Large intestine (tissue), 3 donors: ENCODE measurements at regions not wholly inside any gene's neighbourhood (a gene's known extent, or its start where the extent isn't known, plus 50 kb on each side); places are given as distances from the start of the nearest gene placed in this dataset.
A peak's percentile ranks its signal among the peaks of the same experiment; 100 is the strongest.

Source experiments
- DNase-seq, 2 donors: peaks; one replicate each; pipeline versions ENCODE4 v3.0.0 to v3.0.0-alpha.2; 2013
- H3K27ac ChIP-seq: one replicate; pipeline ENCODE4 v1.5.1; 2013; ENCODE audit warnings: low read length
- H3K27me3 ChIP-seq: 2 replicates; pipeline ENCODE4 v1.6.1; 2013; ENCODE audit warnings: low read length; ENCODE audit not compliant: control insufficient read depth, insufficient read depth
- H3K36me3 ChIP-seq: 2 replicates; pipeline ENCODE4 v1.6.1; 2013; ENCODE audit warnings: low read length; ENCODE audit not compliant: control insufficient read depth, insufficient read depth
- H3K4me1 ChIP-seq: one replicate; pipeline ENCODE4 v1.6.1; 2013; ENCODE audit warnings: low read length; ENCODE audit not compliant: control insufficient read depth, insufficient read depth
- H3K4me3 ChIP-seq: one replicate; pipeline ENCODE4 v1.5.1; 2013; ENCODE audit warnings: low read length
- H3K9me3 ChIP-seq: one replicate; pipeline ENCODE4 v1.6.1; 2013; ENCODE audit warnings: mild to moderate bottlenecking, low read depth, low read length, moderate library complexity; ENCODE audit not compliant: control insufficient read depth
- whole genome bisulfite sequencing: methylation state at CpG from one replicate; pipeline ENCODE4 v1.1.5; 2013; ENCODE audit warnings: low lambda C conversion rate; ENCODE audit not compliant: insufficient coverage; 5-methylcytosine and 5-hydroxymethylcytosine counted together

DNA sequence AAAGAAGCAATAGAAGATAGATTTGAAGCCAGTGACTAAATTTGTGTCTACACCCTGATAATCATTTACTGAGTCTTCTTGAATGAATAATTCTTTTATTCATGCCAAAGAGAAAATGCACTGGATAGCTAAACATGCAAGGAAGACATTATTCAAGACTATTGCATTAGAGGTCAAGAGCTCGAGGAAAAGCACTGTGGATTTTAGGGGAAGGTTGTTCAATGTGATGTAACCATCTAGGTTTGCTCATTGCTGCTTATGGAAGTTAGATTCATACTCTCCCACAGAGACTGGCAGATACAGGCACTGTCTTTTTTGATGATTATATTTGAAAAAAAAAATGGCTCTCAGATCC, 682.1 kb downstream of the KCNA4 start:
- peaks cover 4% of the 10 kb centered on the region for H3K27me3 ChIP-seq
- H3K9me3 ChIP-seq: no peaks in the 10 kb centered on the region
- DNase-seq: no peak
- no peak overlapping the region for H3K27ac ChIP-seq
- no peaks in the 10 kb centered on the region for H3K36me3 ChIP-seq
- no peak overlapping the region for H3K4me3 ChIP-seq
- peaks cover 3% of the 10 kb centered on the region for H3K4me1 ChIP-seq
- WGBS: no CpG with 5 or more reads among the region's 1 CpG

DNA sequence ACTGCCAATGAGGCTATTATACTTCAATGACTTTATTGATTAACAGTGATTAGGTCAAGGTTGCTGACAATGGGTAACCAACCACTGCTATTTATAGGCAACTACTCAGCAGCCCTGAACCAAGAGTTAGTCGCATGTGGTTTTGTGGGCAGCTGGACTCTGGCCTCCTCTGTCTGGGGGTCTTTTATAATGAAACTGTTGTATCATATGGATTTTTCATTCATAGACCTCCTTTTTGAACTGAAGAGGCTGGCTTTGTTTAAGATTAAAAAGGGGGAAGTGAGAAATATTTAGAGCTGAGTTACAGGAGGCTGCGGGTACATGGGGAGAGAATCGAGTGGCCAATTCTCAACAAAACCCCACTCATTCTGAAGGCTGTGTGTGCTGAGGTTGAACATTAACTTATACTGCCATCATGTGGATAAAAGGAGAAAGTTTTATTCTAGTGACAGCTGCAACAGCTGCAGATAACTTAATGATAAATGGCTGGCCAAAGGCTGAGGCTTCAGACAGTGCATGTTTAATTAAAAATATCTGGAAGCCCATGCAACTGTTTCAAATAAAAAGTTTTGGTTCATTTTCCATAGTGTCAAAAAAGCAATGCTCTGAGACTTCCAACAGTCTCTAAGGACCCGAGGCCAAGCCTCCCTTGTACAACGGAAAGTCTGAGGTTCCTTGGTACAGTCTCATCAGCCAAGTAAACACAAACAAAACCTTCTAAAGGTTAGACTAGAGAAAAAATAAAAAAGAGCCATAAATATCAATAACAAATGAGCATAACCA, 682.6 kb downstream of the KCNA4 start:
- Histone ChIP-seq H3K27ac (no peak overlapping the region), H3K36me3 (no peaks in the 10 kb centered on the region), H3K4me1 (peaks cover 3% of the 10 kb centered on the region), H3K4me3 (no peak overlapping the region), H3K9me3 (no peaks in the 10 kb centered on the region), H3K27me3 (peaks cover 4% of the 10 kb centered on the region)
- DNase-seq: peak; percentile 35 to 51
- 6% methylated on average over 3 of the region's 5 CpGs for WGBS

DNA sequence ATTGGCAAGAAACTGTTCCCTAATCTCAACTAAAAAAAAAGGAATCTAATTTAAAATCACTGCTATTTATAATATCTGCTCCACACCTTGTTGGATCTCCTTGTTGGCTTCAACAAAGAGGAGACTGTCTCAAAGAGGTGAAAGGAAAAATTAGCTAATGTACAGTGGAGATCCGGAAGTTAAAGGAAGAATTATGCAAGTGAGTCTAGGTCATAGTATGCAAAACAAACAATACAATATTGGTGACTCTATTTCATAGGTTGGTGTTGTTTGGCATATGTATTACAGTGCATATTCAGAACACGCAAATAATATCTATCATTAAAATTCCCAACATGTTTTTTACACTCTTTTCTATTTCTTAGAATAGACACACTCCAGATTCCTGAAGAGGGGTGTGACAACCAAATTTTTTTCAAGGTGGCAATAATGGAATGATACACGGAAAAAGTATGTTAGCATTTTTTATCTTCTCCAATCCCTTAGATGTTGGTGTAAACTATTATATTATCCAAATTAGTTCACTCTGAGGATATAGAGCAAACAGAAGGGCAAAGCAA, 685.3 kb downstream of the KCNA4 start:
- Histone ChIP-seq H3K36me3 (no peaks in the 10 kb centered on the region), H3K4me3 (no peak overlapping the region), H3K27me3 (no peaks in the 10 kb centered on the region), H3K27ac (no peak overlapping the region), H3K9me3 (no peaks in the 10 kb centered on the region), H3K4me1 (peaks cover 3% of the 10 kb centered on the region)
- 86% methylated on average over 1 of the region's 3 CpGs for WGBS
- DNase-seq: no peak

DNA sequence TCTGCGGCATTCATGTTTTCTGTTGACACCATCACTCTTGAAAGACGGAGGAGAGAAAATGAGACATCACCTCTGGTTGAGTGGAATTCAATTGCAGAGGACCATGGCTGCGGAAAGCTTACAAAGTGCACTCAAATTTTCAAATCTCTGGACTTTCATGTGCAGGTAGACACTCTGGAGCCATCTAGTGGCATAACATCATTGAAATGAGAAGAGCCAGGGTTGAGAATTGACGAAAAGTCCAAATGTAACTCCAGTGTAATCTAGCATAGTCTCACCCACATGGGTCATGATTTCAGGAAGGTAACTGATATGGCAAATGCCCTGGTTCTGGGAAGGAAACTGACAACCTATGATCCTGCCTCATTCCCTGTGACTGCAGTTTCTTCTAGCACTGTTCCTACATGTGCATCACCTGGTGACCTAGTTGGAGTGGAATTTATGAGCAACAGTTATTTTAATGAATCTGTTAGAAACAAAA, 687.8 kb downstream of the KCNA4 start:
- 27% methylated on average over 2 of the region's 4 CpGs for WGBS
- no peak overlapping the region for H3K27ac ChIP-seq
- DNase-seq: peak; percentile 17 to 23

DNA sequence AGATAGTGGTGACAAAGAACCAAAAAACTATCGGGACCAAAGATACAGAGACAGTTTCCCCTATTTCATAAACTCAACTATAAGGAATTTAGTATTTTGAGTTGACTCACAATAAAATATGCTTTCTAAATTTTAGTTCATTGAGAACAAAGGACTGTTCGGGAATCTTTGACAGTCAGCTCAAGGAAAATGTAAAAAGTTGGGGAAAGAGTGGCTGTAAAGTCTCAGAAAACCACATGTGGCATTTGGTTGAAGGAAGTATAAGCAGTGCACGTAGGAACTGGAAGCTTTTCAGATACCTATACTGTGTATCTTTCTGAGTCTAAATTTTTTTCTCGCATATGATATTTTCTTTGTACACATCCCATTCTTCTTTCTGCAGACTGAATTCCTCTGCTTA, 688.9 kb downstream of the KCNA4 start:
- WGBS: 95% methylated on average over 4 of the region's 4 CpGs
- DNase-seq: no peak
- no peak overlapping the region for H3K4me3 ChIP-seq
- H3K36me3 ChIP-seq: no peaks in the 10 kb centered on the region
- no peak overlapping the region for H3K27ac ChIP-seq
- H3K9me3 ChIP-seq: no peaks in the 10 kb centered on the region
- no peaks in the 10 kb centered on the region for H3K27me3 ChIP-seq
- H3K4me1 ChIP-seq: no peaks in the 10 kb centered on the region

More for the DNA sequence above, 687.8 kb downstream of the KCNA4 start:
- Histone ChIP-seq H3K4me1 (peaks cover 2% of the 10 kb centered on the region), H3K9me3 (no peaks in the 10 kb centered on the region), H3K27me3 (no peaks in the 10 kb centered on the region), H3K36me3 (no peaks in the 10 kb centered on the region), H3K4me3 (no peak overlapping the region)

DNA sequence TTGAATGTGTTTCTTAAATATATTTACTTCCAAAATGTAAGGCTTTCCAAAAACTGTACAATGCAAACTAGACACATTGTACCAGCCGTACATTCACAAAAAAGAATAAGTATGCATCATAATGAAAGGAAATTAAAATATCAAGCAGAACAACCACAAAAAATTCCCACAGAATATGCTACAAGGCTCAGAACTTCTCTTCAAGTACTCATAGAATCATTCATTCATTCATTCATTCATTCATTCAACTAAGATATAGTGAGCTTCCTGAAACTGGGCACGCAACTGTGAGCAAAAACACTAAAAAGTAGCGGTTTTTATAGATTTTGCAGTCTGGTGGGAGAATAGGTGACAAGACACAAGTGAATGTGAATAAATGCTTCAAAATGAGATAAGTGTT, 690.1 kb downstream of the KCNA4 start:
- Histone ChIP-seq H3K27me3 (no peaks in the 10 kb centered on the region), H3K4me1 (no peaks in the 10 kb centered on the region), H3K9me3 (no peaks in the 10 kb centered on the region), H3K27ac (no peak overlapping the region), H3K4me3 (no peak overlapping the region), H3K36me3 (no peaks in the 10 kb centered on the region)
- DNase-seq: no peak
- 100% methylated on average over 1 of the region's 3 CpGs for WGBS

DNA sequence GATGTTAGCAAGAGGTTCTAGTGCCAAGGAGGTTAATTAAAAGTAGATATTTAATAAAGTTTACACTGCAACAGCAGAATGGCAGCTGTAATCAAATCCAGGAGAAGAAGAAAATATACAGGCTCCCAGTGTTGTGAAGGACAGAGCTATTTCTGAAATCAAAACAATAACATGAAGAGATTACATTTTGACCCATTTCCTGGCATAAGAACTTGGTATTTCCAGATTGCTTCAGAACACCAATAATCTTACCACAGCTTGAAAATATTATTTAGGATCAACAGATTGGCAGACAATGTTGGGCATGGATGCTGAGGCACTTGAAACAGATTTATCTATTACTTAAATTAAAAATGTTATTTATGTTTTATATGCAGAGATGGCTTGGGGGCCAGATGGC, 692.5 kb downstream of the KCNA4 start:
- no peak for DNase-seq
- Histone ChIP-seq H3K36me3 (no peaks in the 10 kb centered on the region), H3K4me3 (no peak overlapping the region), H3K27me3 (no peaks in the 10 kb centered on the region), H3K4me1 (no peaks in the 10 kb centered on the region), H3K9me3 (no peaks in the 10 kb centered on the region), H3K27ac (no peak overlapping the region)

DNA sequence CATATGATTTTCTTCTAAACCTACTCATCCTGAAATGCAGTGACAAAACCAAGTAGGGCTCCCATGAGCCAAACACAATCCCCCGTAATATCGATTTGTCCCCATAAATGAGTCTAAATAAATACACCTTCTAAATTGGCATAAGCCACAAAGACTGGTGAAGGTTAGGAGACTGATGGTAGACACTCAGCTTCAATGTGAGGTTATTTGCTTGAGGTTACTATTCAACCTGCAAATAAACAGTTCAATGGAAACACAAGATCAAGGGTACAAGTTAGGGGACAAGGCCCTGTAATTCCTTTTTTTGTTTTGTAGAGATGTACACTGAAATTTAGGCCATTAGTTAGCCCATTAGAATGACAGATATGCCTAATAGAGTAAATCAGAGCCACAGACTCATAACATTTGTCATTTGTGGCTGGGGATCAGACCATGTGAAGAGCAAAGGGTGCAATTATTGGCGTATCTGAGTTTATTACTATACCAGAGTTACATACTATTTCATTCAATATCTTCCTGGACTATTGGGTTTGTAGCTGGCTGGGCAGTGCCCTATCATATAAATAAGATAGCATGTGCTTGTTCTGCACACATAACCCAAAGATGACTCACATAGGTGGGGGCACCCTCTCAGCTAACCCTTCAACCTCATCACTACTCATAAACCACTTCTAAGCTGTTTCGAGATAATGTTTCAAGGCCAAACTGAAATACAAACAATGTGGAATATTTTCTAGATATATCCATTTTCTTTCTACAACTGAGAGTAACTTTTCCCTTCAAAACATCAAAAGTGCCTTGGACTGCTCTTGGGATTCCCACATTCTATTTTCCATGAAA, 695.3 kb downstream of the KCNA4 start:
- H3K9me3 ChIP-seq: no peaks in the 10 kb centered on the region
- H3K27me3 ChIP-seq: no peaks in the 10 kb centered on the region
- H3K4me1 ChIP-seq: no peaks in the 10 kb centered on the region
- no peaks in the 10 kb centered on the region for H3K36me3 ChIP-seq
- H3K4me3 ChIP-seq: no peak overlapping the region
- peak overlapping the region; percentile 55 for H3K27ac ChIP-seq
- DNase-seq: peak; percentile 56 to 59
- 20% methylated on average over 1 of the region's 4 CpGs for WGBS

DNA sequence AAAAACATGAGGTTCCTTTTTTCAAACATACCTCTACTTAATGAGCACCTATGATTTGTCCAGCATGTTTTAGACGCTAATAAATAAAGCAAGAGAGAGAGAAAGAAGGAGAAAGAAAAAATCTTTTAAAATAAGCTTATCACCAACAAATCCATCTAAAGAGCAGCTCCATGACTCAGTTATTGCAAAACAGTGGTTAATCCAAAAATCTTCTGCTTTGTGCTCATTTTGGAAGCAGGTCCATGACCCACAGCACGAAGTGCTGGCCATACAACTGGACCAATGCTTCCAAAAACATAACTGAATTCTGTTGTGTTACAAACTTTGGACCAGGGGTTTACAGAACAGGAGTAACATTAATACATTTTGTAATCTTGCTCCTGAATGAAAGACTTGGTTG, 696.6 kb downstream of the KCNA4 start:
- Histone ChIP-seq H3K9me3 (no peaks in the 10 kb centered on the region), H3K4me1 (no peaks in the 10 kb centered on the region), H3K36me3 (no peaks in the 10 kb centered on the region), H3K27ac (no peak overlapping the region), H3K4me3 (no peak overlapping the region), H3K27me3 (no peaks in the 10 kb centered on the region)
- DNase-seq: no peak
- WGBS: 58% methylated on average over 2 of the region's 2 CpGs

DNA sequence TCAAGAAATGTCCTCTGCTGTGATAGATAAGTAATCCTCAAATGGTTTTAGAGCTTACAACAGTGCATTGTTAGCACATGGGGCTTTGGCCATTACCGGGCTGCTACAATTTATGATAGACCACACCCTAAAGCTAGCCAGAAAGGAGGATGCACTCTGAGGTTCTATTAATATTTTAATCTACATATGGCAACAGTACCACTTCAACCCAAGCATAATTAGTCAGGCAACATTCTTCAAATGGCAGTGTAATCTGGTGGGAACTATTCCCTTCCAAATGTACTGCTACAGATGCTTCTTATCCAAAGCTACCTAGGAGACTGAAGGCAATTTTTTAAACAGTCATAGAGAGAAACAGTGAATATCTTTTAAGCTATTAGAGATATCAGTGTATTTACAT, 697.6 kb downstream of the KCNA4 start:
- no peaks in the 10 kb centered on the region for H3K9me3 ChIP-seq
- H3K36me3 ChIP-seq: no peaks in the 10 kb centered on the region
- no peaks in the 10 kb centered on the region for H3K27me3 ChIP-seq
- no peak overlapping the region for H3K4me3 ChIP-seq
- no peak for DNase-seq
- H3K27ac ChIP-seq: no peak overlapping the region
- no CpG with 5 or more reads among the region's 1 CpG for WGBS
- no peaks in the 10 kb centered on the region for H3K4me1 ChIP-seq
